Stomach (tissue), 4 donors: ENCODE measurements at regions not wholly inside any gene's neighbourhood (a gene's known extent, or its start where the extent isn't known, plus 50 kb on each side); places are given as distances from the start of the nearest gene placed in this dataset.

ENCODE experiments used
- EP300 ChIP-seq: sonication (generic); formaldehyde crosslinking; IDR thresholded peaks from one replicate; pipeline ENCODE4 v1.6.1; 2017; ENCODE audit warnings: antibody characterized with exemption
- POLR2AphosphoS5 ChIP-seq, 3 donors: sonication (generic); formaldehyde crosslinking; IDR thresholded peaks; one replicate each; pipeline ENCODE4 v1.6.1; 2016; ENCODE audit warnings: antibody characterized with exemption in 3 of 3

DNA sequence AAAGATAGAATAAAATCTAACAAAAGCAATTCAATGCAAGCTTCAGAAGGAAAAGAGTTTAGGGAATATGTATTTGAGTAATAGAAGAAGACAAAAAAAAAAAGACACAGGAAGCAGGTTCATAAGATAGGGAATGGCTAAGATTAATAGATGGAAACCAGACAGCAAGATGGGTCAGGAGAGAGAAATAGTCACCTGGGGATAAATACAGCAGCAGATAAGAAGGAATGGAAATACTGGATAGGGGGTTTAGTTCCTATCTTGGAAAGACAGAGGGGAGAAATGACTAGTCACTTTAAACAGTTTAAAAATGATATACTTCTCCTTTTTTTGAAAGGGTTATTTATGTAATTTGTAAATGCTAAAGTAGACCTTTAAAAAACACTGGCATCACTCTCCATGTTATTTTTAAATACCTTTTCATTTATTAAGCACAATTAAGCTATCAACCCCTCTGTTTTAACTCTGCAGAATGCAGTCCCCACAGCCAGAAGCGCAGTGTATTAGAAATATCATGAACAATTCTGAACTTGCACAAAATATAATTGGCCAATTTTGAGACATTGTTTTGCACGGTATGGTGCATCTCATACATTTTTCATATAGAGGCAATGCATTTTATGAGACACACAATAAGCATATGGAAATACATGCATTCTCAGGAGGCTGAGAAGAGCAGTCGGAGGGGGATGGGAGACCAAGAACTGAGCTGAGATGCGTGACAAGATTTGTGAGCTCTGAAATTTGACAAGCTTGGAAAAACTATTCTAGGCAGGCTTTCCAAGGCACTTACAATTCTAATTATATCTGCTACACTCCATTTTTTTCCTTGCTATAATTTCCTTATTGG lies 303.4 kb upstream of the PRICKLE1 start:
- TF ChIP-seq POLR2AphosphoS5 (IDR thresholded peaks at IDR 0.05) = no peak
- TF ChIP-seq EP300 = no peak
